ENCODE measurements at regions not wholly inside any gene's neighbourhood (a gene's known extent, or its start where the extent isn't known, plus 50 kb on each side); places are given as distances from the start of the nearest gene placed in this dataset.

- Mint-ChIP-seq H3K4me1 (ENCODE audit: unreplicated experiment) (no peaks in the 10 kb centered on the region), H3K4me3 (ENCODE audit: unreplicated experiment) (no peak overlapping the region), H3K36me3 (ENCODE audit: low read depth, unreplicated experiment) (no peaks in the 10 kb centered on the region), H3K27me3 (ENCODE audit: unreplicated experiment) (peaks cover 6% of the 10 kb centered on the region), H3K27ac (ENCODE audit: unreplicated experiment) (no peak overlapping the region), H3K9me3 (ENCODE audit: unreplicated experiment) (no peaks in the 10 kb centered on the region)
- DNase-seq (ENCODE audit: low spot score): no peak
- no peak for TF ChIP-seq CTCF (IDR thresholded peaks at IDR 0.05; ENCODE audit: unreplicated experiment)
Observed at GRCh38 chr11:45585205-45585604, 80.2 kb downstream of the CHST1 start.

- H3K4me3 Mint-ChIP-seq (ENCODE audit: unreplicated experiment): no peak overlapping the region
- DNase-seq (ENCODE audit: low spot score): no peak
- no peaks in the 10 kb centered on the region for H3K36me3 Mint-ChIP-seq (ENCODE audit: low read depth, unreplicated experiment)
- TF ChIP-seq CTCF (IDR thresholded peaks at IDR 0.05; ENCODE audit: unreplicated experiment): no peak
- H3K9me3 Mint-ChIP-seq (ENCODE audit: unreplicated experiment): no peaks in the 10 kb centered on the region
- peaks cover 6% of the 10 kb centered on the region for H3K27me3 Mint-ChIP-seq (ENCODE audit: unreplicated experiment)
- H3K4me1 Mint-ChIP-seq (ENCODE audit: unreplicated experiment): no peaks in the 10 kb centered on the region
- no peak overlapping the region for H3K27ac Mint-ChIP-seq (ENCODE audit: unreplicated experiment)
Observed at GRCh38 chr11:45583981-45584566, 81.3 kb downstream of the CHST1 start.

GRCh38 chr11:45580399-45580798 lies 85.0 kb downstream of the CHST1 start:
- peaks cover 7% of the 10 kb centered on the region for H3K27me3 Mint-ChIP-seq (ENCODE audit: unreplicated experiment)

GRCh38 chr11:45578316-45578715 lies 87.1 kb downstream of the CHST1 start:
- H3K27ac Mint-ChIP-seq (ENCODE audit: unreplicated experiment): no peak overlapping the region
- no peaks in the 10 kb centered on the region for H3K4me1 Mint-ChIP-seq (ENCODE audit: unreplicated experiment)
- peaks cover 7% of the 10 kb centered on the region for H3K27me3 Mint-ChIP-seq (ENCODE audit: unreplicated experiment)
- no peak for DNase-seq (ENCODE audit: low spot score)
- H3K36me3 Mint-ChIP-seq (ENCODE audit: low read depth, unreplicated experiment): no peaks in the 10 kb centered on the region
- no peak overlapping the region for H3K4me3 Mint-ChIP-seq (ENCODE audit: unreplicated experiment)
- no peaks in the 10 kb centered on the region for H3K9me3 Mint-ChIP-seq (ENCODE audit: unreplicated experiment)
- TF ChIP-seq CTCF (IDR thresholded peaks at IDR 0.05; ENCODE audit: unreplicated experiment): no peak

More at GRCh38 chr11:45580399-45580798, 85.0 kb downstream of the CHST1 start:
- Mint-ChIP-seq H3K27ac (ENCODE audit: unreplicated experiment) (no peak overlapping the region), H3K4me3 (ENCODE audit: unreplicated experiment) (no peak overlapping the region), H3K36me3 (ENCODE audit: low read depth, unreplicated experiment) (no peaks in the 10 kb centered on the region), H3K9me3 (ENCODE audit: unreplicated experiment) (no peaks in the 10 kb centered on the region), H3K4me1 (ENCODE audit: unreplicated experiment) (no peaks in the 10 kb centered on the region)
- no peak for TF ChIP-seq CTCF (IDR thresholded peaks at IDR 0.05; ENCODE audit: unreplicated experiment)
- DNase-seq (ENCODE audit: low spot score): peak; percentile 71

GRCh38 chr11:45577752-45578151 lies 87.7 kb downstream of the CHST1 start:
- Mint-ChIP-seq H3K27ac (ENCODE audit: unreplicated experiment) (no peak overlapping the region), H3K9me3 (ENCODE audit: unreplicated experiment) (no peaks in the 10 kb centered on the region), H3K4me1 (ENCODE audit: unreplicated experiment) (no peaks in the 10 kb centered on the region), H3K36me3 (ENCODE audit: low read depth, unreplicated experiment) (no peaks in the 10 kb centered on the region), H3K4me3 (ENCODE audit: unreplicated experiment) (no peak overlapping the region), H3K27me3 (ENCODE audit: unreplicated experiment) (peaks cover 7% of the 10 kb centered on the region)
- DNase-seq (ENCODE audit: low spot score): no peak
- TF ChIP-seq CTCF (IDR thresholded peaks at IDR 0.05; ENCODE audit: unreplicated experiment): no peak
